ENCODE measurements at regions not wholly inside any gene's neighbourhood (a gene's known extent, or its start where the extent isn't known, plus 50 kb on each side); places are given as distances from the start of the nearest gene placed in this dataset.

GRCh38 chr14:21868442-21869046, 194.9 kb upstream of the OR4E1 start:
- CTCF ChIA-PET = no interaction called here
- DNase-seq (ENCODE audit: low read depth, low spot score) (peak; percentile 58), ATAC-seq (peak; percentile 89)
- in situ Hi-C loops (cut with HindIII; ENCODE audit: low pct_unique_long_range_greater_than_20kb, low sequenced_read_pairs) = no loop called here
- H3K4me1 ChIP-seq (ENCODE audit: control insufficient read depth, insufficient read depth, low read length) = no peaks in the 10 kb centered on the region
- no peak overlapping the region for H3K4me3 ChIP-seq (ENCODE audit: low read depth in 2 of 2, low read length in 2 of 2)
- intact Hi-C loops (cut with micrococcal nuclease; ENCODE audit: unreplicated experiment) = loop anchor here (2.0 kb wide), 1 partner anchor 64 kb away; no protein-coding TSS in a partner anchor
- H3K36me3 ChIP-seq (ENCODE audit: control insufficient read depth, insufficient read depth, low read length) = no peaks in the 10 kb centered on the region
- H3K27me3 ChIP-seq (ENCODE audit: control insufficient read depth, insufficient read depth, low read length) = no peaks in the 10 kb centered on the region; the same call in 1 of the 2 replicates
- no TSS peak for BruUV-seq (replicated peaks)
- no peaks in the 10 kb centered on the region for H3K9me3 ChIP-seq (ENCODE audit: control insufficient read depth, insufficient read depth, low read depth, low read length)
- POLR2A ChIA-PET = no interaction called here
- TF ChIP-seq CTCF (IDR thresholded peaks at IDR 0.05) (peak; percentile 79), POLR2AphosphoS5 (IDR thresholded peaks at IDR 0.05; ENCODE audit: low read depth, low read length) (no peak)
- H3K27ac ChIP-seq (ENCODE audit: low read length) = no peak overlapping the region

GRCh38 chr14:21867541-21867940, 193.9 kb upstream of the OR4E1 start:
- ChIA-PET CTCF (no interaction called here), POLR2A (no interaction called here)
- BruUV-seq (replicated peaks) = no TSS peak
- Histone ChIP-seq H3K4me3 (ENCODE audit: low read depth in 2 of 2, low read length in 2 of 2) (no peak overlapping the region), H3K9me3 (ENCODE audit: control insufficient read depth, insufficient read depth, low read depth, low read length) (no peaks in the 10 kb centered on the region), H3K4me1 (ENCODE audit: control insufficient read depth, insufficient read depth, low read length) (no peaks in the 10 kb centered on the region), H3K27ac (ENCODE audit: low read length) (no peak overlapping the region), H3K27me3 (ENCODE audit: control insufficient read depth, insufficient read depth, low read length) (no peaks in the 10 kb centered on the region), H3K36me3 (ENCODE audit: control insufficient read depth, insufficient read depth, low read length) (no peaks in the 10 kb centered on the region; the same call in 1 of the 2 replicates)
- DNase-seq (ENCODE audit: low read depth, low spot score) (no peak), ATAC-seq (no peak)
- in situ Hi-C loops (cut with HindIII; ENCODE audit: low pct_unique_long_range_greater_than_20kb, low sequenced_read_pairs) = no loop called here
- TF ChIP-seq CTCF (IDR thresholded peaks at IDR 0.05) (no peak), POLR2AphosphoS5 (IDR thresholded peaks at IDR 0.05; ENCODE audit: low read depth, low read length) (no peak), TCF7L2 (IDR thresholded peaks at IDR 0.05; ENCODE audit: low read depth, low read length) (no peak), SIN3A (IDR thresholded peaks at IDR 0.05; ENCODE audit: borderline replicate concordance, insufficient read depth, low read depth, low read length) (no peak), REST (IDR thresholded peaks at IDR 0.05; ENCODE audit: insufficient read depth in 1 of 2, low read depth in 2 of 2, low read length in 1 of 2) (no peak)
- intact Hi-C loops (cut with micrococcal nuclease; ENCODE audit: unreplicated experiment) = no loop called here
